Osteocyte (in vitro differentiated cells): ENCODE measurements at regions not wholly inside any gene's neighbourhood (a gene's known extent, or its start where the extent isn't known, plus 50 kb on each side); places are given as distances from the start of the nearest gene placed in this dataset.

Experiments
- DNase-seq: peaks from one replicate; pipeline ENCODE4 v3.0.0; 2021; ENCODE audit warnings: mixed read lengths; ENCODE audit not compliant: unreplicated experiment; ENCODE audit errors: extremely low spot score
- H3K27ac Mint-ChIP-seq: one replicate; pipeline ENCODE4 v1.8.0; 2021; ENCODE audit warnings: mild to moderate bottlenecking, mixed read lengths; ENCODE audit not compliant: unreplicated experiment
- H3K27me3 Mint-ChIP-seq: one replicate; pipeline ENCODE4 v1.8.0; 2021; ENCODE audit warnings: mixed read lengths; ENCODE audit not compliant: unreplicated experiment
- H3K36me3 Mint-ChIP-seq: one replicate; pipeline ENCODE4 v1.8.0; 2021; ENCODE audit warnings: mixed read lengths; ENCODE audit not compliant: unreplicated experiment
- H3K4me1 Mint-ChIP-seq: one replicate; pipeline ENCODE4 v1.8.0; 2021; ENCODE audit warnings: mixed read lengths; ENCODE audit not compliant: unreplicated experiment
- H3K4me3 Mint-ChIP-seq: one replicate; pipeline ENCODE4 v1.8.0; 2021; ENCODE audit warnings: mild to moderate bottlenecking, moderate library complexity, mixed read lengths; ENCODE audit not compliant: unreplicated experiment
- H3K9me3 Mint-ChIP-seq: one replicate; pipeline ENCODE4 v1.8.0; 2021; ENCODE audit warnings: mixed read lengths; ENCODE audit not compliant: unreplicated experiment
- CTCF ChIP-seq: fragments of 200-600 bp; sonication (generic); IDR thresholded peaks from 2 replicates; pipeline ENCODE4 v1.5.0; 2021; ENCODE audit warnings: antibody characterized with exemption, mild to moderate bottlenecking, moderate library complexity

- H3K9me3 Mint-ChIP-seq, result peaks cover 4% of the 10 kb centered on the region
- no peaks in the 10 kb centered on the region for H3K36me3 Mint-ChIP-seq
- DNase-seq, result no peak
- H3K27me3 Mint-ChIP-seq, result no peaks in the 10 kb centered on the region
- no peak for TF ChIP-seq CTCF
- no peak overlapping the region for H3K27ac Mint-ChIP-seq
- H3K4me3 Mint-ChIP-seq, result no peak overlapping the region
- H3K4me1 Mint-ChIP-seq, result no peaks in the 10 kb centered on the region
Observed at GRCh38 chr16:75987323-75987722, 261.0 kb upstream of the CPHXL start.

GRCh38 chr16:75996491-75996890 lies 270.2 kb upstream of the CPHXL start:
- Mint-ChIP-seq H3K4me3 (no peak overlapping the region), H3K9me3 (peaks cover 12% of the 10 kb centered on the region), H3K4me1 (no peaks in the 10 kb centered on the region), H3K27ac (no peak overlapping the region), H3K36me3 (no peaks in the 10 kb centered on the region), H3K27me3 (no peaks in the 10 kb centered on the region)
- DNase-seq, result no peak
- no peak for TF ChIP-seq CTCF

- no peak for DNase-seq
- TF ChIP-seq CTCF, result no peak
- Mint-ChIP-seq H3K9me3 (peaks cover 12% of the 10 kb centered on the region), H3K27ac (no peak overlapping the region), H3K4me3 (no peak overlapping the region), H3K36me3 (no peaks in the 10 kb centered on the region), H3K27me3 (no peaks in the 10 kb centered on the region), H3K4me1 (no peaks in the 10 kb centered on the region)
Observed at GRCh38 chr16:75997606-75998005, 271.3 kb upstream of the CPHXL start.

GRCh38 chr16:76007645-76008044 lies 269.6 kb upstream of the CNTNAP4 start:
- no peak overlapping the region for H3K27ac Mint-ChIP-seq
- DNase-seq, result no peak
- H3K27me3 Mint-ChIP-seq, result no peaks in the 10 kb centered on the region
- H3K4me3 Mint-ChIP-seq, result no peak overlapping the region
- no peaks in the 10 kb centered on the region for H3K9me3 Mint-ChIP-seq
- no peaks in the 10 kb centered on the region for H3K4me1 Mint-ChIP-seq
- TF ChIP-seq CTCF, result no peak
- no peaks in the 10 kb centered on the region for H3K36me3 Mint-ChIP-seq

GRCh38 chr16:76023835-76024234 lies 253.4 kb upstream of the CNTNAP4 start:
- DNase-seq, result no peak
- TF ChIP-seq CTCF, result no peak
- Mint-ChIP-seq H3K36me3 (no peaks in the 10 kb centered on the region), H3K4me1 (no peaks in the 10 kb centered on the region), H3K4me3 (no peak overlapping the region), H3K27ac (no peak overlapping the region), H3K9me3 (no peaks in the 10 kb centered on the region), H3K27me3 (no peaks in the 10 kb centered on the region)
